ENCODE measurements at regions not wholly inside any gene's neighbourhood (a gene's known extent, or its start where the extent isn't known, plus 50 kb on each side); places are given as distances from the start of the nearest gene placed in this dataset.

DNA sequence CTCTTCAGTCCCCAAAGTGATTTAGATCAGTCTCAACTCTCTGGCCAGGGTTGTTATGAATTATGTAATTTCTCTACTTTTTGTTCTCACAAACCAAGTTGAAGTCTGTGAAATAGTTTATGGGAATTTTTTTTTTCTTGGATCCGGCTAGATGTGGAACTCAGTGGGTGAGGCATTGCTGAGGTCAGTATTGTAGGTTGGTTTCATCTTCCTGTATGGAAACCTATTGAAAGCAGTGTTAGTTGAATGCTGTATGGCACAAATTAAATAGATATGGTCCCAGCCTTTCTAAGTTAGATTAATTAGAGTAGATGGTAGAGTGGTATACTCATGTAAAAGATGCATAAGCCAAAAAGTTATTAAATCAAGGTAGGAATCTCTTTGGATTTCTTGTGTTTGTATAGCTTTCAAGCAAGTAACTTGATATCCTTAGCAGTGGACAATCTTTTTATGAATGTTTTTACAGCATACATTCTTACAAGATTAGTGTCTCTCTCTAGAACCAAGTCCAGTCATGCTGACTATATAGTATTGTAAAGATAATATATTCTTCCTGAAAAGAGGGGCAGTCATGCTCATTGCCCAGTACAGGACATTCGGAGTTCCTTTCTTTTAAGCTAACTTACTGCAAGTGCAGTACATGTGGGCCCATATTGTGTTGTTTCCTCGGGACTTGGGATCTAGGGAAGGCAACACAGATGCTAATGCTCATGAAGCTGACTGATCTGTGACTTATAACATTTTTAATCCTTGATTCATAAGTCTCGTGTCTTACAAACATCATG is 2541.1 kb downstream of the PCDH9 start:
- Histone ChIP-seq H3K4me3 (no peak overlapping the region), H2AFZ (ENCODE audit: control insufficient read depth, low read depth, low read length) (no peak overlapping the region), H4K20me1 (ENCODE audit: control insufficient read depth, insufficient read depth) (no peaks in the 10 kb centered on the region), H3K27me3 (replicated peaks in 1 of 2; ENCODE audit: control insufficient read depth in 2 of 2, insufficient read depth in 2 of 2, low read length in 1 of 2) (no peaks in the 10 kb centered on the region), H3K9ac (ENCODE audit: control insufficient read depth, insufficient read depth, low read length) (no peak overlapping the region), H3K4me1 (ENCODE audit: control insufficient read depth, insufficient read depth, low read length) (no peaks in the 10 kb centered on the region), H3K4me2 (ENCODE audit: control insufficient read depth, insufficient read depth) (no peak overlapping the region), H3K27ac (ENCODE audit: control insufficient read depth, insufficient read depth) (no peak overlapping the region), H3K36me3 (ENCODE audit: control insufficient read depth in 2 of 2, insufficient read depth in 2 of 2, low read length in 1 of 2) (no peaks in the 10 kb centered on the region), H3K9me3 (replicated peaks; ENCODE audit: control insufficient read depth, insufficient read depth, low read length) (no peaks in the 10 kb centered on the region), H3K79me2 (ENCODE audit: control insufficient read depth, insufficient read depth, low read length) (no peaks in the 10 kb centered on the region)
- RAD21 ChIA-PET (ENCODE audit: unreplicated experiment): no interaction called here
- no peak for DNase-seq (ENCODE audit: low read depth, low spot score)
- SMC1A ChIA-PET (ENCODE audit: uncharacterized antibody, unreplicated experiment): interaction anchor here (1.6 kb wide), 1 partner anchor 33 kb away, joined by 3 read pairs; no protein-coding TSS in a partner anchor
- POLR2A ChIA-PET: no interaction called here
- WGBS (ENCODE audit: insufficient coverage, insufficient replicate concordance, low lambda C conversion rate, missing lambda C conversion rate): 2% methylated on average over 4 of the region's 4 CpGs
- in situ Hi-C loops (cut with MboI): no loop called here
- BruUV-seq (replicated peaks): no TSS peak
- CTCF ChIA-PET: no interaction called here
- intact Hi-C loops (cut with micrococcal nuclease; ENCODE audit: unreplicated experiment): no loop called here
- no peak for ATAC-seq
- FAIRE-seq: no peak
- TF ChIP-seq, protein P1, sequence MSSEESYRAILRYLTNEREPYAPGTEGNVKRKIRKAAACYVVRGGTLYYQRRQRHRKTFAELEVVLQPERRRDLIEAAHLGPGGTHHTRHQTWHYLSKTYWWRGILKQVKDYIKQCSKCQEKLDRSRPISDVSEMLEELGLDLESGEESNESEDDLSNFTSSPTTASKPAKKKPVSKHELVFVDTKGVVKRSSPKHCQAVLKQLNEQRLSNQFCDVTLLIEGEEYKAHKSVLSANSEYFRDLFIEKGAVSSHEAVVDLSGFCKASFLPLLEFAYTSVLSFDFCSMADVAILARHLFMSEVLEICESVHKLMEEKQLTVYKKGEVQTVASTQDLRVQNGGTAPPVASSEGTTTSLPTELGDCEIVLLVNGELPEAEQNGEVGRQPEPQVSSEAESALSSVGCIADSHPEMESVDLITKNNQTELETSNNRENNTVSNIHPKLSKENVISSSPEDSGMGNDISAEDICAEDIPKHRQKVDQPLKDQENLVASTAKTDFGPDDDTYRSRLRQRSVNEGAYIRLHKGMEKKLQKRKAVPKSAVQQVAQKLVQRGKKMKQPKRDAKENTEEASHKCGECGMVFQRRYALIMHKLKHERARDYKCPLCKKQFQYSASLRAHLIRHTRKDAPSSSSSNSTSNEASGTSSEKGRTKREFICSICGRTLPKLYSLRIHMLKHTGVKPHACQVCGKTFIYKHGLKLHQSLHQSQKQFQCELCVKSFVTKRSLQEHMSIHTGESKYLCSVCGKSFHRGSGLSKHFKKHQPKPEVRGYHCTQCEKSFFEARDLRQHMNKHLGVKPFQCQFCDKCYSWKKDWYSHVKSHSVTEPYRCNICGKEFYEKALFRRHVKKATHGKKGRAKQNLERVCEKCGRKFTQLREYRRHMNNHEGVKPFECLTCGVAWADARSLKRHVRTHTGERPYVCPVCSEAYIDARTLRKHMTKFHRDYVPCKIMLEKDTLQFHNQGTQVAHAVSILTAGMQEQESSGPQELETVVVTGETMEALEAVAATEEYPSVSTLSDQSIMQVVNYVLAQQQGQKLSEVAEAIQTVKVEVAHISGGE (CRISPR knock-in tag; IDR thresholded peaks at IDR 0.05): no peak
- TF ChIP-seq SRF (IDR thresholded peaks at IDR 0.05; ENCODE audit: low read depth in 2 of 2, low read length in 2 of 2) (no peak), TAF1 (IDR thresholded peaks at IDR 0.05; ENCODE audit: borderline replicate concordance, low read depth, low read length) (no peak), CHD1 (IDR thresholded peaks at IDR 0.05; ENCODE audit: low read depth, low read length) (no peak), EGR1 (IDR thresholded peaks at IDR 0.05; ENCODE audit: borderline replicate concordance in 1 of 2, low read depth in 2 of 2, low read length in 2 of 2) (no peak), ZNF207 (IDR thresholded peaks at IDR 0.05; ENCODE audit: borderline replicate concordance) (no peak), KLF5 (IDR thresholded peaks at IDR 0.05; ENCODE audit: partially characterized antibody) (no peak), CBFB (IDR thresholded peaks at IDR 0.05; ENCODE audit: low read depth) (no peak), PAX8 (IDR thresholded peaks at IDR 0.05) (no peak)
- TF ChIP-seq, protein P2, sequence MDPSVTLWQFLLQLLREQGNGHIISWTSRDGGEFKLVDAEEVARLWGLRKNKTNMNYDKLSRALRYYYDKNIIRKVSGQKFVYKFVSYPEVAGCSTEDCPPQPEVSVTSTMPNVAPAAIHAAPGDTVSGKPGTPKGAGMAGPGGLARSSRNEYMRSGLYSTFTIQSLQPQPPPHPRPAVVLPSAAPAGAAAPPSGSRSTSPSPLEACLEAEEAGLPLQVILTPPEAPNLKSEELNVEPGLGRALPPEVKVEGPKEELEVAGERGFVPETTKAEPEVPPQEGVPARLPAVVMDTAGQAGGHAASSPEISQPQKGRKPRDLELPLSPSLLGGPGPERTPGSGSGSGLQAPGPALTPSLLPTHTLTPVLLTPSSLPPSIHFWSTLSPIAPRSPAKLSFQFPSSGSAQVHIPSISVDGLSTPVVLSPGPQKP (IDR thresholded peaks at IDR 0.05; ENCODE audit: low read depth, low read length): no peak
- TF ChIP-seq, protein P3, sequence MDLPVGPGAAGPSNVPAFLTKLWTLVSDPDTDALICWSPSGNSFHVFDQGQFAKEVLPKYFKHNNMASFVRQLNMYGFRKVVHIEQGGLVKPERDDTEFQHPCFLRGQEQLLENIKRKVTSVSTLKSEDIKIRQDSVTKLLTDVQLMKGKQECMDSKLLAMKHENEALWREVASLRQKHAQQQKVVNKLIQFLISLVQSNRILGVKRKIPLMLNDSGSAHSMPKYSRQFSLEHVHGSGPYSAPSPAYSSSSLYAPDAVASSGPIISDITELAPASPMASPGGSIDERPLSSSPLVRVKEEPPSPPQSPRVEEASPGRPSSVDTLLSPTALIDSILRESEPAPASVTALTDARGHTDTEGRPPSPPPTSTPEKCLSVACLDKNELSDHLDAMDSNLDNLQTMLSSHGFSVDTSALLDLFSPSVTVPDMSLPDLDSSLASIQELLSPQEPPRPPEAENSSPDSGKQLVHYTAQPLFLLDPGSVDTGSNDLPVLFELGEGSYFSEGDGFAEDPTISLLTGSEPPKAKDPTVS (IDR thresholded peaks at IDR 0.05; ENCODE audit: low read depth, low read length): no peak
- TF ChIP-seq, protein P4, sequence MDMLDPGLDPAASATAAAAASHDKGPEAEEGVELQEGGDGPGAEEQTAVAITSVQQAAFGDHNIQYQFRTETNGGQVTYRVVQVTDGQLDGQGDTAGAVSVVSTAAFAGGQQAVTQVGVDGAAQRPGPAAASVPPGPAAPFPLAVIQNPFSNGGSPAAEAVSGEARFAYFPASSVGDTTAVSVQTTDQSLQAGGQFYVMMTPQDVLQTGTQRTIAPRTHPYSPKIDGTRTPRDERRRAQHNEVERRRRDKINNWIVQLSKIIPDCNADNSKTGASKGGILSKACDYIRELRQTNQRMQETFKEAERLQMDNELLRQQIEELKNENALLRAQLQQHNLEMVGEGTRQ (IDR thresholded peaks at IDR 0.05; ENCODE audit: borderline replicate concordance, low read depth, low read length): no peak
- TF ChIP-seq, protein P5, sequence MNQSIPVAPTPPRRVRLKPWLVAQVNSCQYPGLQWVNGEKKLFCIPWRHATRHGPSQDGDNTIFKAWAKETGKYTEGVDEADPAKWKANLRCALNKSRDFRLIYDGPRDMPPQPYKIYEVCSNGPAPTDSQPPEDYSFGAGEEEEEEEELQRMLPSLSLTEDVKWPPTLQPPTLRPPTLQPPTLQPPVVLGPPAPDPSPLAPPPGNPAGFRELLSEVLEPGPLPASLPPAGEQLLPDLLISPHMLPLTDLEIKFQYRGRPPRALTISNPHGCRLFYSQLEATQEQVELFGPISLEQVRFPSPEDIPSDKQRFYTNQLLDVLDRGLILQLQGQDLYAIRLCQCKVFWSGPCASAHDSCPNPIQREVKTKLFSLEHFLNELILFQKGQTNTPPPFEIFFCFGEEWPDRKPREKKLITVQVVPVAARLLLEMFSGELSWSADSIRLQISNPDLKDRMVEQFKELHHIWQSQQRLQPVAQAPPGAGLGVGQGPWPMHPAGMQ (IDR thresholded peaks at IDR 0.05; ENCODE audit: borderline replicate concordance): no peak
